ENCODE measurements at regions not wholly inside any gene's neighbourhood (a gene's known extent, or its start where the extent isn't known, plus 50 kb on each side); places are given as distances from the start of the nearest gene placed in this dataset.

GRCh38 chr14:58946431-58946830 lies 242.0 kb upstream of the DAAM1 start:
- H3K27ac ChIP-seq (ENCODE audit: low read depth in 2 of 2, low read length in 2 of 2), result no peak overlapping the region

DNA sequence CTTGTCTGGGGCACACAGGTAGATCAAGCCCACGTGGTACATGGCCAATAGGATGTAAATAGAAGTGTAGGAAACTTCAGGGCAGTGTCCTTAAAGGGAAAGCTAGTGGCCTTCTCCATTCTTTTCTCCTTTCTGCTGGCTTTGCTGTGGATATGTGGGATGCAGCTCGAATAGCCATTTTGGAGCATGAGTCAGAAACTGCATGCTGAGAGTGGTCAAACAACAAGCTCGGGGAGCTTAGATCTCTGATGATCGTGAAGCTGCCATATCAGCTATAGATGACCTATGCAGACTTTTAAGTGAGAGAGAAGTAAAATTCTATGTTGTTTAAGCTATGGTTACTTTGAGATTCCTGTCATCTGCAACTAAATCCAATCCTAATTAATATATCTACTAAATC lies 241.3 kb upstream of the DAAM1 start:
- no peaks in the 10 kb centered on the region for H3K4me1 ChIP-seq (ENCODE audit: control insufficient read depth in 2 of 3, insufficient read depth in 2 of 3, low read depth in 1 of 3, low read length in 3 of 3)
- H3K9ac ChIP-seq (ENCODE audit: low read length in 3 of 3), result no peak overlapping the region
- no peaks in the 10 kb centered on the region for H3K9me3 ChIP-seq (ENCODE audit: control insufficient read depth in 2 of 3, insufficient read depth in 1 of 3, low read length in 3 of 3)
- H3K36me3 ChIP-seq (ENCODE audit: control insufficient read depth in 2 of 3, insufficient read depth in 3 of 3, low read length in 3 of 3), result no peaks in the 10 kb centered on the region
- FAIRE-seq, result no peak
- H3K27me3 ChIP-seq (ENCODE audit: control insufficient read depth, insufficient read depth, low read length), result no peaks in the 10 kb centered on the region
- H3K27ac ChIP-seq (ENCODE audit: low read depth in 2 of 2, low read length in 2 of 2), result no peak overlapping the region
- no peak for DNase-seq
- no peak for TF ChIP-seq CTCF (IDR thresholded peaks at IDR 0.05; ENCODE audit: borderline replicate concordance, extremely low read depth, insufficient read depth)
- intact Hi-C loops (cut with DNase I), result no loop called here
- no peak overlapping the region for H3K4me3 ChIP-seq (ENCODE audit: low read length in 3 of 3)

More at GRCh38 chr14:58946431-58946830, 242.0 kb upstream of the DAAM1 start:
- no peak overlapping the region for H3K9ac ChIP-seq (ENCODE audit: low read length in 3 of 3)
- FAIRE-seq (no peak), DNase-seq (no peak)
- H3K4me3 ChIP-seq (ENCODE audit: low read length in 3 of 3), result no peak overlapping the region
- TF ChIP-seq CTCF (IDR thresholded peaks at IDR 0.05; ENCODE audit: borderline replicate concordance, extremely low read depth, insufficient read depth), result no peak
- intact Hi-C loops (cut with DNase I), result no loop called here
- H3K4me1 ChIP-seq (ENCODE audit: control insufficient read depth in 2 of 3, insufficient read depth in 2 of 3, low read depth in 1 of 3, low read length in 3 of 3), result no peaks in the 10 kb centered on the region
- H3K36me3 ChIP-seq (ENCODE audit: control insufficient read depth in 2 of 3, insufficient read depth in 3 of 3, low read length in 3 of 3), result no peaks in the 10 kb centered on the region
- no peaks in the 10 kb centered on the region for H3K9me3 ChIP-seq (ENCODE audit: control insufficient read depth in 2 of 3, insufficient read depth in 1 of 3, low read length in 3 of 3)
- no peaks in the 10 kb centered on the region for H3K27me3 ChIP-seq (ENCODE audit: control insufficient read depth, insufficient read depth, low read length)

DNA sequence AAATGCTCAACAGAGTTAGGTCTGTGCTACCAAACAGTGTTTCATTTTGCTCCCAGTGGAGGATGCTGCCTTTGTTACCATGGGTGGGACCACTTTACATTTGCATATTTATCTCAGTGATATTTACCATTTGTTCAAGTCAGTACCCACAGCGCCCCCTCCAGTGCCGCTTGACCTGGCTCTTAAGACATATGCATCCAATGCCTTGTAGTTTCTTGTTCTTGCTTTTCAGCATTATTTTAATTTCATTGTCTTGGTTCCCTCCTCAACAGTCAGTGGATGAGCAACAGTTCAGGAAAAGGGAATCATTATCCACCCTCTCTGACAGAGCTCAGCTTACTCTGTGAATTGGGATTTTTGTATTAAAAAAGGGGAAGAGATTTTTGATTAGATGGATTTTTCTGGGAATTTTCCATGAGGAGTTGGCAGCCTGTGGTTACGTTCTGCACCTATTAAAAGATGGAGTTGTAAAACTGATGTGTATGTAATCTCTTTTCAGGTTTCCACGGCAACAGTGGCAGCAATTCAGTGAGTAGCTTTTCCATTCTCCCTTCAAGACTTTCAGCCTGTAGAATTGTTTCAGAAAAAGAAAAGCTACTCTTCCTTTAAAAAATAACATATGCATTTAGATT lies 240.5 kb upstream of the DAAM1 start:
- Histone ChIP-seq H3K4me1 (ENCODE audit: control insufficient read depth in 2 of 3, insufficient read depth in 2 of 3, low read depth in 1 of 3, low read length in 3 of 3) (no peaks in the 10 kb centered on the region), H3K27me3 (ENCODE audit: control insufficient read depth, insufficient read depth, low read length) (no peaks in the 10 kb centered on the region), H3K27ac (ENCODE audit: low read depth in 2 of 2, low read length in 2 of 2) (no peak overlapping the region), H3K4me3 (ENCODE audit: low read length in 3 of 3) (no peak overlapping the region), H3K9ac (ENCODE audit: low read length in 3 of 3) (no peak overlapping the region), H3K9me3 (ENCODE audit: control insufficient read depth in 2 of 3, insufficient read depth in 1 of 3, low read length in 3 of 3) (no peaks in the 10 kb centered on the region), H3K36me3 (ENCODE audit: control insufficient read depth in 2 of 3, insufficient read depth in 3 of 3, low read length in 3 of 3) (no peaks in the 10 kb centered on the region)
- no peak for TF ChIP-seq CTCF (IDR thresholded peaks at IDR 0.05; ENCODE audit: borderline replicate concordance, extremely low read depth, insufficient read depth)
- peak in 1 of 5 donors; percentile 55 for DNase-seq
- no peak for FAIRE-seq
- intact Hi-C loops (cut with DNase I), result no loop called here

DNA sequence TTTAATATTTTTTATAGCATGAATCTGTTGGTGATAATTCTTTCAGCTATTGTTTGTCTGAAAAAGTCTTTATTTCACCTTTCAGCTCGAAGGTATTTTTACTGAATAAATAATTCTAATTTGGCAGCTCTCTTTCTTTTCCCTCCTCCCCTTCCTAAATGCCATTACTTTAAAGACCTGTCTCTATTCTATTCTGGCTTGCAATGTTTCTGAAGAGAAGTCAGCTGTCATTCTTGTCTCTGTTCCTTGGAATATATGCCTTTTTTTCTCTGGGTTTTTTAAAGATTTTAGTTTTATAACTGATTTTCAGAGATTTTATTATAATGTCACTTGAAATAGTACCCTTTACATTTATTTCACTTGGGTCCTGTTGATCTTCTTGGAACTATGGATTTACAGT lies 237.9 kb upstream of the DAAM1 start:
- no peak for DNase-seq
- intact Hi-C loops (cut with DNase I), result no loop called here
- TF ChIP-seq CTCF (IDR thresholded peaks at IDR 0.05; ENCODE audit: borderline replicate concordance, extremely low read depth, insufficient read depth), result no peak

More for the DNA sequence above, 237.9 kb upstream of the DAAM1 start:
- Histone ChIP-seq H3K4me1 (ENCODE audit: control insufficient read depth in 2 of 3, insufficient read depth in 2 of 3, low read depth in 1 of 3, low read length in 3 of 3) (no peaks in the 10 kb centered on the region), H3K27ac (ENCODE audit: low read depth in 2 of 2, low read length in 2 of 2) (no peak overlapping the region), H3K27me3 (ENCODE audit: control insufficient read depth, insufficient read depth, low read length) (no peaks in the 10 kb centered on the region), H3K9ac (ENCODE audit: low read length in 3 of 3) (no peak overlapping the region), H3K4me3 (ENCODE audit: low read length in 3 of 3) (no peak overlapping the region), H3K9me3 (ENCODE audit: control insufficient read depth in 2 of 3, insufficient read depth in 1 of 3, low read length in 3 of 3) (no peaks in the 10 kb centered on the region), H3K36me3 (ENCODE audit: control insufficient read depth in 2 of 3, insufficient read depth in 3 of 3, low read length in 3 of 3) (no peaks in the 10 kb centered on the region)
- no peak for FAIRE-seq

Data from kidney (tissue), 13 donors.